WTC11 (cell line): ENCODE measurements at regions not wholly inside any gene's neighbourhood (a gene's known extent, or its start where the extent isn't known, plus 50 kb on each side); places are given as distances from the start of the nearest gene placed in this dataset.

Source experiments
- ATAC-seq: fragments of 200-7000 bp; cut with Tn5 transposase; 2 replicates; pipeline ENCODE4 v1.10.0; 2021; ENCODE audit warnings: mild to moderate bottlenecking, moderate library complexity
- CTCF ChIA-PET: fragments of 300-600 bp; sonication (Branson Sonifier 250); formaldehyde crosslinking; loops from one replicate; lab custom pipeline; 2021; ENCODE audit warnings: antibody characterized with exemption; lab: Charles Lee
- POLR2A ChIA-PET: fragments of 350-600 bp; sonication (Branson Sonifier 250); formaldehyde crosslinking; loops from one replicate; lab custom pipeline; 2021; ENCODE audit warnings: antibody characterized with exemption; lab: Charles Lee
- DNase-seq: peaks from one replicate; pipeline ENCODE4 v3.0.0; 2021; ENCODE audit warnings: low spot score
- H3K27ac Mint-ChIP-seq: 2 replicates; pipeline ENCODE4 v1.8.0; 2021; ENCODE audit warnings: mixed read lengths
- H3K27me3 Mint-ChIP-seq: 2 replicates; pipeline ENCODE4 v1.8.0; 2021; ENCODE audit warnings: low read depth, mild to moderate bottlenecking, moderate library complexity, mixed read lengths
- H3K36me3 Mint-ChIP-seq: 2 replicates; pipeline ENCODE4 v1.8.0; 2021; ENCODE audit warnings: mixed read lengths
- H3K4me1 Mint-ChIP-seq: 2 replicates; pipeline ENCODE4 v1.8.0; 2022; ENCODE audit warnings: mixed read lengths
- H3K4me3 Mint-ChIP-seq: 2 replicates; pipeline ENCODE4 v1.8.0; 2021; ENCODE audit warnings: mild to moderate bottlenecking, moderate library complexity, mixed read lengths
- H3K9me3 Mint-ChIP-seq: 2 replicates; pipeline ENCODE4 v1.8.0; 2021; ENCODE audit warnings: mixed read lengths
- ATF1 ChIP-seq: sonication (generic); formaldehyde crosslinking; IDR thresholded peaks from 2 replicates; pipeline ENCODE4 v1.8.1; 2023; ENCODE audit warnings: mild to moderate bottlenecking, moderate library complexity, missing genetic modification reagents
- CBFB ChIP-seq: sonication (generic); formaldehyde crosslinking; IDR thresholded peaks from 2 replicates; pipeline ENCODE4 v1.8.1; 2022; ENCODE audit warnings: mild to moderate bottlenecking, low read depth, missing genetic modification reagents
- CDX4 ChIP-seq: fragments of 250-450 bp; sonication (Bioruptor Pico); IDR thresholded peaks from 2 replicates; pipeline ENCODE4 v1.9.0; 2021; ENCODE audit warnings: moderate library complexity, mild to moderate bottlenecking, inconsistent platforms, borderline replicate concordance
- CREM ChIP-seq: sonication (generic); formaldehyde crosslinking; IDR thresholded peaks from 2 replicates; pipeline ENCODE4 v1.8.1; 2022; ENCODE audit warnings: mild to moderate bottlenecking, missing genetic modification reagents, moderate library complexity
- GRHL2 ChIP-seq: fragments of 250-450 bp; sonication (Bioruptor Pico); IDR thresholded peaks from 2 replicates; pipeline ENCODE4 v1.8.0; 2022; ENCODE audit warnings: mild to moderate bottlenecking, moderate library complexity; ENCODE audit not compliant: insufficient replicate concordance, severe bottlenecking
- MYBL2 ChIP-seq: sonication (generic); formaldehyde crosslinking; IDR thresholded peaks from 2 replicates; pipeline ENCODE4 v1.8.1; 2023; ENCODE audit warnings: mild to moderate bottlenecking, moderate library complexity, missing genetic modification reagents
- NR1H2 ChIP-seq: sonication (generic); formaldehyde crosslinking; IDR thresholded peaks from 2 replicates; pipeline ENCODE4 v1.9.0; 2021; ENCODE audit warnings: mild to moderate bottlenecking, moderate library complexity, missing genetic modification reagents
- NR3C1 ChIP-seq: sonication (generic); formaldehyde crosslinking; conservative IDR thresholded peaks from 2 replicates; pipeline ENCODE4 v1.8.1; 2023; ENCODE audit warnings: low read depth, mild to moderate bottlenecking, missing genetic modification reagents
- PRRX2 ChIP-seq: fragments of 250-450 bp; sonication (Bioruptor Pico); IDR thresholded peaks from 2 replicates; pipeline ENCODE4 v1.8.0; 2021; ENCODE audit warnings: mild to moderate bottlenecking
- SMAD3 ChIP-seq: sonication (generic); formaldehyde crosslinking; IDR thresholded peaks from 2 replicates; pipeline ENCODE4 v1.8.0; 2022; ENCODE audit warnings: missing genetic modification reagents, mild to moderate bottlenecking, borderline replicate concordance
- TEAD4 ChIP-seq: sonication (generic); formaldehyde crosslinking; IDR thresholded peaks from 2 replicates; pipeline ENCODE4 v1.8.0; 2022; ENCODE audit warnings: mild to moderate bottlenecking, missing genetic modification reagents
- USF2 ChIP-seq: sonication (generic); formaldehyde crosslinking; IDR thresholded peaks from 2 replicates; pipeline ENCODE4 v1.8.1; 2023; ENCODE audit warnings: mild to moderate bottlenecking, missing genetic modification reagents, moderate library complexity
- ZMAT4 ChIP-seq: fragments of 250-450 bp; sonication (Bioruptor Pico); IDR thresholded peaks from 2 replicates; pipeline ENCODE4 v1.9.0; 2021; ENCODE audit warnings: mild to moderate bottlenecking
- ZNF219 ChIP-seq: sonication (generic); formaldehyde crosslinking; IDR thresholded peaks from 2 replicates; pipeline ENCODE4 v1.8.0; 2023; ENCODE audit warnings: missing genetic modification reagents, mild to moderate bottlenecking, borderline replicate concordance
- ZNF317 ChIP-seq: sonication (generic); formaldehyde crosslinking; IDR thresholded peaks from 2 replicates; pipeline ENCODE4 v1.8.1; 2023; ENCODE audit warnings: low read depth, mild to moderate bottlenecking, moderate library complexity, missing genetic modification reagents, borderline replicate concordance
- ZNF396 ChIP-seq: fragments of 250-450 bp; sonication (Bioruptor Pico); IDR thresholded peaks from 2 replicates; pipeline ENCODE4 v1.8.0; 2021; ENCODE audit warnings: mild to moderate bottlenecking, moderate library complexity, borderline replicate concordance
- ZNF423 ChIP-seq: fragments of 250-450 bp; sonication (Bioruptor Pico); IDR thresholded peaks from 2 replicates; pipeline ENCODE4 v2.1.2; 2022; ENCODE audit warnings: mild to moderate bottlenecking, moderate library complexity
- TF ChIP-seq, protein P1 (sequence below): sonication (generic); formaldehyde crosslinking; IDR thresholded peaks from 2 replicates; pipeline ENCODE4 v1.8.1; 2022; ENCODE audit warnings: mild to moderate bottlenecking, missing genetic modification reagents, moderate library complexity, borderline replicate concordance
- TF ChIP-seq, protein P2 (sequence below): sonication (generic); formaldehyde crosslinking; IDR thresholded peaks from 2 replicates; pipeline ENCODE4 v1.8.1; 2023; ENCODE audit warnings: mild to moderate bottlenecking, missing genetic modification reagents
- TF ChIP-seq, protein P3 (sequence below): fragments of 200-600 bp; IDR thresholded peaks from 2 replicates; pipeline ENCODE4 v1.8.0; 2022; ENCODE audit warnings: antibody characterized with exemption
- TF ChIP-seq, protein P4 (sequence below): sonication (generic); formaldehyde crosslinking; IDR thresholded peaks from 2 replicates; pipeline ENCODE4 v1.8.1; 2023; ENCODE audit warnings: mild to moderate bottlenecking, missing genetic modification reagents

- TF ChIP-seq, protein P1, sequence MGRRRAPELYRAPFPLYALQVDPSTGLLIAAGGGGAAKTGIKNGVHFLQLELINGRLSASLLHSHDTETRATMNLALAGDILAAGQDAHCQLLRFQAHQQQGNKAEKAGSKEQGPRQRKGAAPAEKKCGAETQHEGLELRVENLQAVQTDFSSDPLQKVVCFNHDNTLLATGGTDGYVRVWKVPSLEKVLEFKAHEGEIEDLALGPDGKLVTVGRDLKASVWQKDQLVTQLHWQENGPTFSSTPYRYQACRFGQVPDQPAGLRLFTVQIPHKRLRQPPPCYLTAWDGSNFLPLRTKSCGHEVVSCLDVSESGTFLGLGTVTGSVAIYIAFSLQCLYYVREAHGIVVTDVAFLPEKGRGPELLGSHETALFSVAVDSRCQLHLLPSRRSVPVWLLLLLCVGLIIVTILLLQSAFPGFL (CRISPR knock-in tag), result no peak
- no peak for TF ChIP-seq ZNF423 (CRISPR knock-in tag)
- TF ChIP-seq USF2, result no peak
- TF ChIP-seq SMAD3 (CRISPR knock-in tag), result no peak
- TF ChIP-seq ZNF396 (CRISPR knock-in tag), result no peak
- no peak for TF ChIP-seq CDX4 (CRISPR knock-in tag)
Observed at GRCh38 chr9:135302329-135303279, 177.0 kb upstream of the PPP1R26 start (continued).

DNA sequence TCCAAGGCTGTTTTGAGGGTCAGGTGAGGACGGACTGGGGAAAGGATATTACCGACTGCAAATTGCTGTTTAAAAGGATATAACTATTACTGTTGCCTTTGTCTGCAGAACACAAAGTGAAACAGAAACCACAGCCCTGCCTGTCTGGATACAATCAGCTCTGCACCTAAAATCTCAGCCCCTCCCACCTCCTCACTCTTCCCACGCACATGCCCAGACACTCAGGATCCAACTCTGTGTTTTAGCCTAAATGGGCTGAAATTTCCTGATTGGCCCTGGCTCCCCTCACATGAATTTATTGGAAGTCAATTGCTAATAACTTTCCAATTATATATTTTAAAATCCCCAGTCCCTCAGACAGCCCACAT is 176.3 kb upstream of the PPP1R26 start:
- DNase-seq, result no peak
- no peaks in the 10 kb centered on the region for H3K27me3 Mint-ChIP-seq

More for the DNA sequence above, 176.3 kb upstream of the PPP1R26 start:
- no peak overlapping the region for H3K27ac Mint-ChIP-seq
- H3K36me3 Mint-ChIP-seq, result no peaks in the 10 kb centered on the region
- no peak for TF ChIP-seq PRRX2 (CRISPR knock-in tag)
- no peak for TF ChIP-seq ZNF317 (CRISPR knock-in tag)
- no peak for TF ChIP-seq NR3C1 (CRISPR knock-in tag)
- no peak for TF ChIP-seq CBFB (CRISPR knock-in tag)
- no peak for TF ChIP-seq GRHL2 (CRISPR knock-in tag)
- no peak for TF ChIP-seq NR1H2 (CRISPR knock-in tag)
- TF ChIP-seq TEAD4 (CRISPR knock-in tag), result no peak
- TF ChIP-seq MYBL2 (CRISPR knock-in tag), result no peak
- TF ChIP-seq, protein P2, sequence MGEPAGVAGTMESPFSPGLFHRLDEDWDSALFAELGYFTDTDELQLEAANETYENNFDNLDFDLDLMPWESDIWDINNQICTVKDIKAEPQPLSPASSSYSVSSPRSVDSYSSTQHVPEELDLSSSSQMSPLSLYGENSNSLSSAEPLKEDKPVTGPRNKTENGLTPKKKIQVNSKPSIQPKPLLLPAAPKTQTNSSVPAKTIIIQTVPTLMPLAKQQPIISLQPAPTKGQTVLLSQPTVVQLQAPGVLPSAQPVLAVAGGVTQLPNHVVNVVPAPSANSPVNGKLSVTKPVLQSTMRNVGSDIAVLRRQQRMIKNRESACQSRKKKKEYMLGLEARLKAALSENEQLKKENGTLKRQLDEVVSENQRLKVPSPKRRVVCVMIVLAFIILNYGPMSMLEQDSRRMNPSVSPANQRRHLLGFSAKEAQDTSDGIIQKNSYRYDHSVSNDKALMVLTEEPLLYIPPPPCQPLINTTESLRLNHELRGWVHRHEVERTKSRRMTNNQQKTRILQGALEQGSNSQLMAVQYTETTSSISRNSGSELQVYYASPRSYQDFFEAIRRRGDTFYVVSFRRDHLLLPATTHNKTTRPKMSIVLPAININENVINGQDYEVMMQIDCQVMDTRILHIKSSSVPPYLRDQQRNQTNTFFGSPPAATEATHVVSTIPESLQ (CRISPR knock-in tag), result no peak
- TF ChIP-seq, protein P3, sequence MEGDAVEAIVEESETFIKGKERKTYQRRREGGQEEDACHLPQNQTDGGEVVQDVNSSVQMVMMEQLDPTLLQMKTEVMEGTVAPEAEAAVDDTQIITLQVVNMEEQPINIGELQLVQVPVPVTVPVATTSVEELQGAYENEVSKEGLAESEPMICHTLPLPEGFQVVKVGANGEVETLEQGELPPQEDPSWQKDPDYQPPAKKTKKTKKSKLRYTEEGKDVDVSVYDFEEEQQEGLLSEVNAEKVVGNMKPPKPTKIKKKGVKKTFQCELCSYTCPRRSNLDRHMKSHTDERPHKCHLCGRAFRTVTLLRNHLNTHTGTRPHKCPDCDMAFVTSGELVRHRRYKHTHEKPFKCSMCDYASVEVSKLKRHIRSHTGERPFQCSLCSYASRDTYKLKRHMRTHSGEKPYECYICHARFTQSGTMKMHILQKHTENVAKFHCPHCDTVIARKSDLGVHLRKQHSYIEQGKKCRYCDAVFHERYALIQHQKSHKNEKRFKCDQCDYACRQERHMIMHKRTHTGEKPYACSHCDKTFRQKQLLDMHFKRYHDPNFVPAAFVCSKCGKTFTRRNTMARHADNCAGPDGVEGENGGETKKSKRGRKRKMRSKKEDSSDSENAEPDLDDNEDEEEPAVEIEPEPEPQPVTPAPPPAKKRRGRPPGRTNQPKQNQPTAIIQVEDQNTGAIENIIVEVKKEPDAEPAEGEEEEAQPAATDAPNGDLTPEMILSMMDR, result no peak
- TF ChIP-seq, protein P4, sequence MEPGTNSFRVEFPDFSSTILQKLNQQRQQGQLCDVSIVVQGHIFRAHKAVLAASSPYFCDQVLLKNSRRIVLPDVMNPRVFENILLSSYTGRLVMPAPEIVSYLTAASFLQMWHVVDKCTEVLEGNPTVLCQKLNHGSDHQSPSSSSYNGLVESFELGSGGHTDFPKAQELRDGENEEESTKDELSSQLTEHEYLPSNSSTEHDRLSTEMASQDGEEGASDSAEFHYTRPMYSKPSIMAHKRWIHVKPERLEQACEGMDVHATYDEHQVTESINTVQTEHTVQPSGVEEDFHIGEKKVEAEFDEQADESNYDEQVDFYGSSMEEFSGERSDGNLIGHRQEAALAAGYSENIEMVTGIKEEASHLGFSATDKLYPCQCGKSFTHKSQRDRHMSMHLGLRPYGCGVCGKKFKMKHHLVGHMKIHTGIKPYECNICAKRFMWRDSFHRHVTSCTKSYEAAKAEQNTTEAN (CRISPR knock-in tag), result no peak
- TF ChIP-seq ATF1 (CRISPR knock-in tag), result no peak
- TF ChIP-seq ZMAT4 (CRISPR knock-in tag), result no peak
- TF ChIP-seq CREM, result no peak
- TF ChIP-seq ZNF219, result no peak
- ChIA-PET POLR2A (no interaction called here), CTCF (no interaction called here)
- H3K9me3 Mint-ChIP-seq, result peaks cover 12% of the 10 kb centered on the region
- no peak for ATAC-seq
- peaks cover 6% of the 10 kb centered on the region for H3K4me1 Mint-ChIP-seq
- H3K4me3 Mint-ChIP-seq, result no peak overlapping the region
